HCT116 (cell line): ENCODE measurements at regions not wholly inside any gene's neighbourhood (a gene's known extent, or its start where the extent isn't known, plus 50 kb on each side); places are given as distances from the start of the nearest gene placed in this dataset.

ENCODE experiments used
- ATAC-seq: fragments of 200-7000 bp; cut with Tn5 transposase; 2 replicates; pipeline ENCODE4 v1.9.1; 2020; ENCODE audit warnings: mild to moderate bottlenecking, moderate library complexity
- BruUV-seq: library from RNA; stranded (reverse); fragments of 400-500 nt; replicated peaks from 2 replicates; lab custom pipeline; 2021; lab: Mats Ljungman, UMichigan
- CTCF ChIA-PET: fragments of 300-600 bp; sonication (Branson Sonifier 250); formaldehyde crosslinking; loops from one replicate; lab custom pipeline; 2021; ENCODE audit warnings: antibody characterized with exemption; lab: Charles Lee
- POLR2A ChIA-PET: fragments of 300-600, 350-600 bp; sonication (Branson Sonifier 250); formaldehyde crosslinking; loops from one replicate; lab custom pipeline; 2021; ENCODE audit warnings: antibody characterized with exemption; lab: Charles Lee
- RAD21 ChIA-PET, 2 experiments: fragments of 300-600 bp; sonication (Branson Sonifier 250); formaldehyde crosslinking; loops; one replicate each; lab custom pipeline; 2023; ENCODE audit warnings: low total read pairs in 2 of 2; ENCODE audit not compliant: uncharacterized antibody in 2 of 2, unreplicated experiment in 2 of 2, low non-redundant PET in 1 of 2; lab: Charles Lee
- DNase-seq: peaks from one replicate; pipeline ENCODE4 v3.0.0-alpha.2; 2010; ENCODE audit warnings: low read depth, low spot score
- H2AFZ ChIP-seq: fragments of 200-600 bp; shearing (Covaris generic), sonication (generic); 2 replicates; pipeline ENCODE4 v1.6.1; 2017; ENCODE audit warnings: low read depth, mixed run types, mixed read lengths, antibody characterized with exemption, low read length; ENCODE audit not compliant: poor library complexity, severe bottlenecking
- H3K27ac ChIP-seq: 2 replicates; pipeline ENCODE4 v1.5.1; 2012; ENCODE audit warnings: low read depth, low read length
- H3K27me3 ChIP-seq: fragments of 200-600 bp; sonication (generic); 2 replicates; pipeline ENCODE4 v1.6.1; 2016; ENCODE audit warnings: mixed run types, low read length, mixed read lengths; ENCODE audit not compliant: insufficient read depth
- H3K36me3 ChIP-seq, 2 experiments: fragments of 200-500 bp in 1 of 2; fragments of 200-600 bp in 1 of 2; sonication (Bioruptor generic) in 1 of 2; sonication (generic) in 1 of 2; 2 replicates each; pipeline versions ENCODE4 v1.5.1 to v1.6.1; 2014 to 2016; ENCODE audit warnings: low read length in 2 of 2, inconsistent platforms in 1 of 2, mixed read lengths in 1 of 2, mixed run types in 1 of 2; ENCODE audit not compliant: insufficient read depth in 2 of 2, control insufficient read depth in 1 of 2
- H3K4me1 ChIP-seq, 2 experiments: fragments of 200-600 bp in 1 of 2; sonication (generic) in 1 of 2; 2 replicates each; pipeline versions ENCODE4 v1.5.1 to v1.6.1; 2012 to 2017; ENCODE audit warnings: low read length in 2 of 2, inconsistent platforms in 1 of 2, mild to moderate bottlenecking in 1 of 2, mixed read lengths in 1 of 2, mixed run types in 1 of 2, moderate library complexity in 1 of 2; ENCODE audit not compliant: insufficient read depth in 2 of 2, control insufficient read depth in 1 of 2
- H3K4me2 ChIP-seq: fragments of 200-600 bp; sonication (generic); 2 replicates; pipeline ENCODE4 v1.6.1; 2017; ENCODE audit warnings: mixed run types, low read length, mixed read lengths
- H3K4me3 ChIP-seq, 2 experiments: fragments of 200-600 bp in 1 of 2; sonication (generic) in 1 of 2; replicated peaks in 1 of 2; 2 replicates each; pipeline ENCODE4 v1.5.1; 2011 to 2016; ENCODE audit warnings: low read length in 2 of 2, control low read depth in 1 of 2, low read depth in 1 of 2, mild to moderate bottlenecking in 1 of 2, mixed read lengths in 1 of 2, mixed run types in 1 of 2
- H3K79me2 ChIP-seq: fragments of 200-600 bp; sonication (generic); 2 replicates; pipeline ENCODE4 v1.6.1; 2017; ENCODE audit warnings: mild to moderate bottlenecking, mixed run types, low read length, moderate library complexity, mixed read lengths; ENCODE audit not compliant: insufficient read depth
- H3K9ac ChIP-seq: fragments of 200-600 bp; sonication (generic); 2 replicates; pipeline ENCODE4 v1.6.1; 2016; ENCODE audit warnings: low read length, mixed read lengths
- H3K9me2 ChIP-seq: fragments of 200-600 bp; sonication (generic), shearing (Covaris generic); 2 replicates; pipeline ENCODE4 v1.6.1; 2017; ENCODE audit warnings: mixed run types, mild to moderate bottlenecking, moderate library complexity; ENCODE audit not compliant: insufficient read depth
- H3K9me3 ChIP-seq, 2 experiments: fragments of 200-500 bp in 1 of 2; fragments of 200-600 bp in 1 of 2; sonication (Bioruptor generic) in 1 of 2; sonication (generic) in 1 of 2; 2 replicates each; pipeline ENCODE4 v1.6.1; 2014 to 2017; ENCODE audit warnings: low read length in 2 of 2, mixed read lengths in 2 of 2, inconsistent platforms in 1 of 2, low read depth in 1 of 2, mild to moderate bottlenecking in 1 of 2, mixed run types in 1 of 2, moderate library complexity in 1 of 2; ENCODE audit not compliant: control insufficient read depth in 1 of 2, insufficient read depth in 1 of 2
- H4K20me1 ChIP-seq: fragments of 200-600 bp; sonication (generic), shearing (Covaris generic); 2 replicates; pipeline ENCODE4 v1.6.1; 2017; ENCODE audit warnings: mixed run types, mild to moderate bottlenecking, moderate library complexity; ENCODE audit not compliant: insufficient read depth
- ATF3 ChIP-seq: IDR thresholded peaks from 2 replicates; pipeline ENCODE4 v1.6.1; 2012
- CBX3 ChIP-seq: IDR thresholded peaks from 2 replicates; pipeline ENCODE4 v1.6.1; 2012; ENCODE audit warnings: low read depth
- EGR1 ChIP-seq: IDR thresholded peaks from 2 replicates; pipeline ENCODE4 v1.6.1; 2012; ENCODE audit warnings: low read depth
- EZH2phosphoT487 ChIP-seq: fragments of 200-600 bp; IDR thresholded peaks from 2 replicates; pipeline ENCODE4 v1.6.1; 2018; ENCODE audit warnings: antibody characterized with exemption, borderline replicate concordance
- FOSL1 ChIP-seq: IDR thresholded peaks from 2 replicates; pipeline ENCODE4 v1.6.1; 2012; ENCODE audit warnings: low read depth
- REST ChIP-seq: IDR thresholded peaks from 2 replicates; pipeline ENCODE4 v1.6.1; 2012; ENCODE audit warnings: low read depth
- SIN3A ChIP-seq: IDR thresholded peaks from 2 replicates; pipeline ENCODE4 v1.6.1; 2012; ENCODE audit warnings: low read depth
- SRF ChIP-seq: IDR thresholded peaks from 2 replicates; pipeline ENCODE4 v1.6.1; 2012; ENCODE audit warnings: low read depth
- ZFX ChIP-seq: fragments of 450-650 bp; IDR thresholded peaks from 2 replicates; pipeline ENCODE4 v1.6.1; 2017
- intact Hi-C: fragments of 100-400 bp; cut with micrococcal nuclease; formaldehyde crosslinking; loops from 2 replicates; pipeline ENCODE4 v1.10.0; 2022
- TF ChIP-seq, protein P1 (sequence below): IDR thresholded peaks from 2 replicates; pipeline ENCODE4 v1.6.1; 2012

- Histone ChIP-seq H3K36me3 (no peaks in the 10 kb centered on the region), H3K27me3 (no peaks in the 10 kb centered on the region), H3K9me2 (no peaks in the 10 kb centered on the region), H4K20me1 (no peaks in the 10 kb centered on the region), H2AFZ (no peak overlapping the region), H3K4me1 (no peaks in the 10 kb centered on the region), H3K79me2 (no peaks in the 10 kb centered on the region), H3K27ac (no peak overlapping the region), H3K9ac (no peak overlapping the region), H3K4me2 (no peak overlapping the region), H3K4me3 (no peak overlapping the region), H3K9me3 (peaks cover 11 to 29% of the 10 kb centered on the region in 2 experiments; a peak in 3 of 4 replicates)
- ChIA-PET CTCF (no interaction called here), RAD21 (no interaction called here), POLR2A (no interaction called here)
- BruUV-seq, result no TSS peak
- DNase-seq, result no peak
- no peak for ATAC-seq
- TF ChIP-seq, protein P1, sequence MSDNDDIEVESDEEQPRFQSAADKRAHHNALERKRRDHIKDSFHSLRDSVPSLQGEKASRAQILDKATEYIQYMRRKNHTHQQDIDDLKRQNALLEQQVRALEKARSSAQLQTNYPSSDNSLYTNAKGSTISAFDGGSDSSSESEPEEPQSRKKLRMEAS, result no peak
- no peak for TF ChIP-seq EZH2phosphoT487
- no peak for TF ChIP-seq FOSL1
- TF ChIP-seq SRF, result no peak
- no peak for TF ChIP-seq REST
- no peak for TF ChIP-seq SIN3A
- intact Hi-C loops, result no loop called here
These were observed 1022.1 kb downstream of the CDH18 start for GRCh38 chr5:18965893-18966292.

GRCh38 chr5:18967637-18968036 is 1020.4 kb downstream of the CDH18 start:
- Histone ChIP-seq H4K20me1 (no peaks in the 10 kb centered on the region), H3K36me3 (no peaks in the 10 kb centered on the region), H2AFZ (no peak overlapping the region), H3K27ac (no peak overlapping the region), H3K9ac (no peak overlapping the region), H3K79me2 (no peaks in the 10 kb centered on the region), H3K4me1 (no peaks in the 10 kb centered on the region), H3K4me3 (no peak overlapping the region), H3K4me2 (no peak overlapping the region), H3K27me3 (no peaks in the 10 kb centered on the region), H3K9me3 (peaks cover 20 to 28% of the 10 kb centered on the region in 2 experiments; a peak in 3 of 4 replicates), H3K9me2 (no peaks in the 10 kb centered on the region)
- CTCF ChIA-PET, result no interaction called here
- no peak for ATAC-seq
- intact Hi-C loops, result no loop called here
- RAD21 ChIA-PET, result no interaction called here
- no peak for DNase-seq
- BruUV-seq, result no TSS peak
- TF ChIP-seq EGR1 (no peak), SIN3A (no peak), ZFX (no peak), ATF3 (no peak), CBX3 (no peak)
- POLR2A ChIA-PET, result no interaction called here
